NCI-H1105 (cell line): ENCODE measurements at regions not wholly inside any gene's neighbourhood (a gene's known extent, or its start where the extent isn't known, plus 50 kb on each side); places are given as distances from the start of the nearest gene placed in this dataset.
"Not testable (repeated sequence)": the region's sequence is repeated elsewhere in the genome, so short reads cannot be mapped to it uniquely, and the experiment has no call there.

ENCODE experiments used
- DNase-seq: peaks from one replicate; lab custom pipeline; 2025; lab: John Stamatoyannopoulos, UW

DNA sequence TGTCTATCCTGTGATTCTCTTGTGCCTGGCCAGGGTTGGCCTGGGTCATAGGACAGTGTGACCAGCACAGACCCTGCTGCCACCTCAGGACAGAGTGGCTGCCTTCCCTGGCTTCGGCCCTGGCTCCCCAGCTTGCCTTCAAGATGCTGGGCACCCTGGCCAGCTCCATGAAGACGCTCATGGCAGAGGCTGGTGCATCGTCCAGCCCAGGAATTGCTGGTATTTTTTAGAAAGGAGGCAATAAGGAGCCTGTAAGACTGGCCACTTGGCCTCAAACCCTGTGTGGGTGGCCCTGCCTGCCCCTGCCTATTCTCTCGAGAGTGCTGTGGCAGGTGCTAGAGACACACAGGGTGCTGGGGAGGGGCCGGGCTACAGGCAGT lies 70.4 kb upstream of the ACTRT2 start:
- DNase-seq, result no peak

- no peak for DNase-seq
Measured at GRCh38 chr1:2951856-2952255, 69.4 kb upstream of the ACTRT2 start.

DNA sequence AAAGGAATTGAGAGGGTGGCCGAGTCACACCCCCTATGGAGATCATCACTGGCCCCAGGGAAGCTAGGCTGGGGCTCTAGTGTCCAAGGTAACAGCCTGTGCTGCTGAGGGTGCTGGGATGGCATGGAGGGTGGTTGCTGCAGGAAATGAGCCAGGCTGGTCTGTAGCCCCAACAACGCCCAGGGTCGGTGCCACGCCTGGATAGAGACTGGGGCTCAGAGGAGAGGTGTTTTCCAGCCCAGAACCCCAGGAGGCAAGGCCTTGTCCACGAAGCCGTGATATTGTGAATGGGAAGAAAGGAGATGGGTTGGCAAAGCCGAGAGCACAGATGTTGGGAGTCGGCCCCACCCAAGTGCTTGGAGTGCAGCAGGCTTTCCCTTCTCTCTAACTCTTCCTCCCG lies 68.9 kb upstream of the ACTRT2 start:
- DNase-seq, result no peak

DNA sequence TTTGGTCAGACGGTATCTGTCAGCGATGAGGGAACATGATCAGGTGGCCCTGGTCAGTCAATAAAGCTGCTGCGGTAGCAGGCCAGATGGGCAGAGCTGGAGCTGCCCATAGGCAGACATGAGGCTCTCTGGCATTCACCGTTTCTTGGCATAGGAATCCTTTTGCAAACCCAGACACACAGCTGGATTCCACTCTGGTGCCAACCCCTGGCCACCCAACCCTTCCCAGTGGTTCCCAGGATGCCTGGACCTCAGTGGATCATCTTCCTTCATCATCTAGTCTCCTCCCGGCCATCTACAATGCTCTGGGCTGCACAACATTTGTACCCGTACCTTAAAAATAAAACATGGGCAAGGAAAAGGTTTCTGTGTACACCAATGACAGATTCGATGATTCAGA lies 68.3 kb upstream of the ACTRT2 start:
- DNase-seq, result no peak

DNA sequence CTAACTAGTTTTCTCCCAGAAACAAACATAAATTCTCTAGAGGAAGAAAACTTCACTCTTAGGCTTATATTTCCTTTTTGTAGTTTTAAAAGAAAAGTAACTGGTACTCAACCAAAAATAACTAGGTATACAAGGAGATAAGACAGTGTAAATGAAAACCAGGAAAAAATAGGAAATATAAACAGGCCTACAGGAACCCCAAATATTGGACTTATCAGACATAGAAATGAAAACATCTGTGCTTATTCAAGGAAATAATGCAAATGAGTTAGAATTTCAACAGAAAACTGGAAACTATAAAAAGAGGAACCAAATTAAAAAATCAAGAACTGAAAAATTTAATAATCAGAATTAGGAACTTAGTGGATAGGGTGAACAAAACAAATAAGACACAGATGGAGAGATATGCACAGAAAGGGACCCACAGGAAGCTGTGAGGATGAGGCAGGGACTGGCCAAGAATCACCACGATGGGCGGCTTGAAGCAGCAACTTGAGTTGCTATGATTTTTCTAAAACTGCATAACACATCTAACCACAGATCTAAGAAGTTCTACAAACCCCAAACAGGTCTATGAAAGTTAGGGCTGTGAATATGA lies 67.5 kb upstream of the ACTRT2 start:
- no peak for DNase-seq

DNA sequence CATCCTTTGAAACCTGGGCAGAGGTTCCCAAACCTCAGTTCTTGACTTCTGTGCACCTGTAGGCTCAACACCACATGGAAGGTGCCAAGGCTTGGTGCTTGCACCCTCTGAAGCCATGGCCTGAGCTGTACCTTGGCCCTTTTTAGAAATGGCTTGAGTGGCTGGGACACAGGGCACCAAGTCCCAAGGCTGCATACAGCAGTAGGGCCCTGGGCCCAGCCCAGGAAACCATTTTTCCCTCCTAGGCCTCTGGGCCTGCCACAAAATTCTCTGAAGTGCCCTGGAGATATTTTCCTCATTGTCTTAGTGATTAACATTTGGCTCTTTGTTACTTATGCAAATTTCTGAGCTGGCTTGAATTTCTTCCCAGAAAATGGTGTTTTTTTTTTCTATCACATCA lies 65.6 kb upstream of the ACTRT2 start:
- DNase-seq, result no peak

DNA sequence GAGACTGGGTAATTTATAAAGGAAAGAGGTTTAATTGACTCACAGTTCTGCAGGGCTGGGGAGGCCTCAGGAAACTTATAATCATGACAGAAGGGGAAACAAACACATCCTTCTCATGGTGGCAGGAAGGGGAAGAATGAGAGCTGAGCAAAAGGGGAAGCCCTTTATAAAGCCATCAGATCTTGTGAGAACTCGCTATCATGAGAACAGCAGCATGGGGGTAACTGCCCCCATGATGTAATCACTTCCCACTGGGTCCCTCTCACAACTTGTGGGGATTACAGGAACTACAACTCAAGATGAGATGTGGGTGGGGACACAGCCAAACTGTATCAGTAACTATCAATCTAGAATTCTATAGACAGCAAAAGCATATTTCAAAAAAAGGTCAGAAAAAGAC lies 64.7 kb upstream of the ACTRT2 start:
- no peak for DNase-seq

DNA sequence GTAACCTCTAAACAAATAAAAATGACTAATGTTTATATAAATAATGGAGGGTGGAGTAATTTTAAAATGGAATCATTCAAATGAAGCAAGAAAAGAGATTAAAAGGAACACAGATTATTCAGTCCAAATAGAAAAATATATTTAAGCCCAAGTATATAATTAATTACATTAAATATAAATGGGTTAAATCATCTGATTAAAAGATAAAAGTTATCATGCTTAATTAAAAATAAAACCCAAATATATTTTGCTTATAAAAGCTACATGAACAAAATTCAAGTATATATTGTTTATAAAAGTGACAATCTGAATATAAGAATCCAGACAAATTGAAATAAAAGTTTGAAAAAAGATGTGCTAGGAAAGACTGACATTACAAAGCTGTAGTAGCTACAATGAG lies 63.9 kb upstream of the ACTRT2 start:
- DNase-seq, result no peak

DNA sequence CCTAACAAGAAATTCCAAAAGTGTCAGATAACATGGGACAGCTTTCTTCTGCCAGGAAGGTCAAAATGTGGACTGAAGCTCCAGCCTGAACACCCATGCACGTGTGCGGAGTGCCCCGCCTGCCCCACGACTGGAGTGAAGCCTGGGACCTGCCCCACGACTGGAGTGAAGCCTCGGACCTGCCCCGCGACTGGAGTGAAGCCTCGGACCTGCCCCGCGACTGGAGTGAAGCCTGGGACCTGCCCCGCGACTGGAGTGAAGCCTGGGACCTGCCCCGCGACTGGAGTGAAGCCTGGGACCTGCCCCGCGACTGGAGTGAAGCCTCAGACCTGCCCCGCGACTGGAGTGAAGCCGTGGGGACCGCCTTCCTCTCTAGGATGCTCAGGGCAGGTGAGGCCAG lies 61.4 kb upstream of the ACTRT2 start:
- not testable (repeated sequence) for DNase-seq

DNA sequence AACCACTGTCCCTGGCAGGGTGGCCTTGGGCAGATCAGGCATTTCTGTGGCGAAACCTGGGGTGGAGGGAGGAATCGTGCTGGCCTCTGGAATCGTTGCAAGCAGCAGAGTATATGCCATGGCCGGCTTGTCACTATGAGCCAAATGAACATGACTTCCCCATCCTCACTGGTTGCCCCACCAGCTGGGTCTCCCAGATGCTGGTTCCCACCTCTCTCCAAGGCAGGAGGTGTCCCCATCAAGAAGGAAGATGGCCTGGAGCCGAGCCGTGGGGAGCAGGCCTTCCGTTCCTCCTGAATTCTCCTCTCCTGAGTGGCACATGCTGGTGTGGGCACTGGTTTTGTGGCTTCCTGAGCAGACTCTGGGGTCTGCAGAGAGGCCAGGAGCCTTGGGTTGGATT lies 60.2 kb upstream of the ACTRT2 start:
- no peak for DNase-seq

DNA sequence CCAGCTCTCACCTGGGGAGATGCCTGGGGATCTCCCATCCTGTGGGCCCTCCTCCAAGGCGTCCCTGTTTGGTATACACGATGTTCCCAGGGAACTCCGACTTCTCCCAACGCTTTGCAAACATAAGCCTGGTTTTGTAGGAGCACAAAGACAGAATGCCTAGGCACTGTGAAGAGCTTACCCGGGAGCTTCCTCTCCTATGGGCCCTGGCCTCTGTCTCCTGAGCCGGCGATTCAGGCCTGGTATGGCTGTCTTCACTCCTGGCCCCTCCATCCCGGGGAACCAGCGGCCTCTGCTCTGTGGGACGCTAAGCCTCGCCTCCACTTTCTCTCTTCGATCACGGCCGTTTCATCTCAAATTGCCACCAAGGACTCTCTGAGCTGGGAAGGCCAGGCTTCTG lies 59.6 kb upstream of the ACTRT2 start:
- no peak for DNase-seq

GRCh38 chr1:2962061-2962460 lies 59.2 kb upstream of the ACTRT2 start:
- DNase-seq, result no peak

DNA sequence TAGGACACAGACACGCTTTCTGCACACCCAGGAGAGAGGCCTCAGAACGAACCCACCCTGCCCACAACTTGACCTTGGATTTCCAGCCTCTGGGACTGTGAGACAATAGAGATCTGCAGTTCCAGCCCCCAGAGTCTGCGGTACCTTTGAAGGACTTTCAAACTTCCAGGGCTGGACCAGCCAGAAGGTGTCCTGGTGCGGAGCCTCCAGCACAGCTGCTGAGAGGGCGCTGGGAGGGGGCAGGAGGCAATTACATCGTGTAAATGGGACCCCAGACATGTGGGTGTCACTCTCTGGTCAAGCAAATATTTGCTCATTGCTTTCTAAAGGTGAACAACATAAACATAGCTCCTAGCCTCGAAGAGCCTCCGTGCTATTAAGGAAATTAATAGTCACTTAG lies 58.7 kb upstream of the ACTRT2 start:
- no peak for DNase-seq

DNA sequence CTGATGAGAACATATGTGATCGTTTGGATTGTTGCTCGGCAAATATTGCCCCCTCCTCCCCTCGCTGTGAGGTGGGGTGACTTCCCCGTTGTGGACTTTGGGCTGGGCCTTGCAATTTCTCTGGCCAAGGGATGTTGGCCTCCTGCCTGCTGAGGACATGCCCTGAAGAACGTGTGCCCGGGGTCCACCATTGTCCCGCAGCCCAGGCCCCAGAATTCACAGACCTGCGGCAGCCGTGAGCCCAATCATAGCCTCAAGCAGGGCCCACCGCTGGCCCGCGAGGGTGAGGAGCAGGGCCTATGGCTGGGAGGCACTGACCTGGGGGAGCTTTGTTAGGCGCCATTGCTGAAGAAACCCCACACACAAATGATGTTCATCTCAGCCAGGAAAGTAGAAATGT lies 58.3 kb upstream of the ACTRT2 start:
- no peak for DNase-seq

GRCh38 chr1:2965676-2966075 lies 55.6 kb upstream of the ACTRT2 start:
- no peak for DNase-seq

GRCh38 chr1:2966449-2967328 lies 54.6 kb upstream of the ACTRT2 start:
- no peak for DNase-seq

DNA sequence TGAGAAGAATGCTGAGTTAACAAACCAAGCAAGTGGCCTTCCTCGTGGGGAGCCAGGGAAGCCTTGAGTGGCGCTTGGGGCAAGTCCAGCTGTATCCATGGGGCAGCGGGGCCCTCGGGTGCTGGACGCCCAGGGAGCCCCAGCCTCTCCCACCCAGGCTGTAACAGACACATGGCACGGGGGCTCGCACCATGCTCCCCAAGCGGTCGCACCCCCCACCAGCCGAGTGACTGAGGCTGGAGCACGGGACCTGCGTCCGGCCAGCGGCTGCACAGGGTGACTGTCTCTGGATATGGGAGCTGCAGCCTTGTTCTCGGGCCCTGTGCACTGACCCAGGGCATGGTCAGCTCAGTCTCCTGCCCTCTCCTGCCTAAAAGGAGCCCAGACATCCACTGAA lies 53.9 kb upstream of the ACTRT2 start:
- no peak for DNase-seq

DNA sequence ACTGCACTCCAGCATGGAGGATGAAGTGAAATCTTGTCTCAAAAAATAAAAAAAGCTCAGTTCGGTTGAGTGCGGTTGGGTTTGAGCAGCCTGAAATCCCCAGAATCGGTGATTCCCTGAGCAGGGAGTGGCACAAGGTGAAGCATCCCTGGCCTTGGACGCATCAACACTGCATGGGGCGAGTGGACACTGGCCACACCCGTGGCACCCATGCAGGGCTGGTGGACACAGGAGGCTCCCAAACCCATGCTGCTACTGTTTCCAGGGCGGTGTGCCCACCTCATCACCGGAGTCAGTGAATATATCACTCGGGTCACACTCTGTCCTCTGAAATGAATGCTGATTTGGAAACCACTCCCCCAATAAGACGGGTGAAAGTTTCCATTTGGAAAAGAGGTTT lies 53.4 kb upstream of the ACTRT2 start:
- DNase-seq, result no peak

GRCh38 chr1:2968471-2968881 lies 52.8 kb upstream of the ACTRT2 start:
- no peak for DNase-seq

DNA sequence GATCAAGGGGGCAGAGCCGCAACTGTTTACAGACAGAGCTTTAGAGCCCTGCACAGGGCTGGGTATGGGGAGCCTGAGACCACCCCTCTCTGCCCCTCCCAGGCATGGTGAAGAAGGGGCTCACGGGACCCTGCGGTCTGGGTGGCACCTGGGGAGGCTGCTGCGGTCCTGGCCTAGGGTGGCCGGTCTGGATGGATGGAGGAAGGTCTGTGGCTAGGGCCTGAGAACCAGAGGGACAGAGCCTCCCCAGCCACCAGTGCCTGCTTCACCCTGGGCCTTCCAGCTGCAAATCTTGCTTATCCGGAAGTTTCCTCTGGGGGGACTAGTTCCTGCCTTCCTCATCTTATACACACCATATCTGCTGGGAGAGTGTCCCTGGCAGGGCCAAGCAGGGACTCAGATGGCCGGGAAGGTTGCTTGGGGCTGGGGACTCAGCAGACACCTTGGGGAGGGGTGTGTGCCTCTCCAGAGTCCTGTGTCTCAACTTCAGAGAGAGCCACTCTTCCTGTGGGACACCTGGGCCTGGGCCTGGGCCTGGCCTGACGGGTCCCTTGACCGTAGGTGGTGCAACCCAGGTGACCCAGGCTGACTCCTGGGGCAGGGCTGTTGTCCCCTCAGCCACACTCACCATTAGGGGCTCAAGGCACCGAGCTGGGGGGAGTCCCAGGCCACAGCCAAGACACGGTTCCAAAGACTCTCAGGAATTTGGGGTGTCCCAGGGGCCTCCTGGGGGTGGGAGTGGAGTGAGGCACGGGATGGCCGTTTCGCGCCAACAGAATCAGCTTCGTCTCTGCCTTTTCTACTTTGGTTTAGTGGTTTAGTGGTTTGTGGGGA lies 52.0 kb upstream of the ACTRT2 start:
- no peak for DNase-seq

DNA sequence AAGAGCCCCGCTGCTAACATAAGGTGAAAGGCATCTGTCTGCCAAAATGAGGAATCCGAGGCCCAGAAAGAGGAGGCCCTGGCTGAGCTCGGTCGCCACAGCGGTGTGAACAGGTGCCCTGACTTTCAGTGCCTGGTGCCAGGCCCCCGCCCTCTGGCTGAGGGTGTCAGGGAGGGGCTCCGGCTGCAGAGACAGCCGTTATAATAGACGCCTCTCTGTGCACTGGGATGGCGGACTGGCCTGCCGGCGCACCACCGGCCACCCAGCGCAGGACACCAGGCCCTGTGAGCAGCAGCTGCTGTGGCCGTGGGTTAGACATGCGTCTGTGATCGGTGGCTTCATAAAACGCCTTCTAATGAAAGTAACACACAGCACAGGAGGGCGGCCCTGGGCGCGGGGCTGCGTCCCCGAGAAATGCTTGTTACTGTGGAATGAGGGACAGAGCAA lies 51.4 kb upstream of the ACTRT2 start:
- DNase-seq, result no peak

DNA sequence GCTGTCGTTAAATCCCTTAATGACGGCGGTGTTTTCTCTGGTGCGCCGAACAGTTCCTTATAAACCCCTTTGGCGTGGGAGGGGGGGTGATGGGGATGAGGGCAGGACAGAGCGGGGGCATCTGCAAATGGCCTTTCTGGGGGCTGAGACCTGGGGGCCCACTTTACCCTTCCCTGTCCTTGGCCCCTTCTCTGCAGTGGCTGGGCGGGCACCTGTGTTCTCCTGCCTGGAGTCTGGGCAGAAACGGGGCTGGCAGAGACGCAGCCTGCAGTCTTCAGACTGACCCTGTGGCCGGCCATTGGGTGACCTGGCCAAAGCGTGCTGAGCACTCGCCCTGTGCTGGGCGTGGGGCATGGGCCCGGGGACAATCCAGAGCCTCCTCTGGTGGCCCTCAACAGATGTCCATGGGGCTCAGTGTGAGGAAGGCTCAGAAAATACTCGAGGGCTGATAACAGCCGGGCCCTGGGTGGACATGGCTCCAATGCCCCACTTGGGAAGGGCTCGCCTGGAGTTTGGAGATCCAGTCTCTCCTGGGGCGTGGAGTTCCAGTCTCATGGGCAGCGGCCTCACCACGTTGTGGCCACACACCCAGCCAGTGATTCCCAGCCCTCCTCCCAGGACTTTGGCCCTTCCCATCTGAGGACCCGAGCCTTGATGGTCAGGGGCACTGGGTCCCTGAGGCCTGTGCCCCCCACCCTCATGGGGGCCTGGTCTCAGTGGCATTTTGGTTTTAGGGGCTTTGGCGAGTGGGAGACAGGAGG lies 50.8 kb upstream of the ACTRT2 start:
- DNase-seq, result no peak
